HFFc6 (cell line): ENCODE measurements at regions not wholly inside any gene's neighbourhood (a gene's known extent, or its start where the extent isn't known, plus 50 kb on each side); places are given as distances from the start of the nearest gene placed in this dataset.

ENCODE experiments used
- DNase-seq: peaks from one replicate; pipeline ENCODE4 v3.0.0-alpha.2; 2018
- H3K27ac Mint-ChIP-seq: 2 replicates; pipeline ENCODE4 v1.8.0; 2020; ENCODE audit warnings: mild to moderate bottlenecking, mixed read lengths
- H3K27me3 Mint-ChIP-seq: 2 replicates; pipeline ENCODE4 v1.8.0; 2021; ENCODE audit warnings: mild to moderate bottlenecking, moderate library complexity, mixed read lengths; ENCODE audit not compliant: insufficient read depth
- H3K36me3 Mint-ChIP-seq: 2 replicates; pipeline ENCODE4 v1.8.0; 2021; ENCODE audit warnings: low read depth, mixed read lengths
- H3K4me1 Mint-ChIP-seq: 2 replicates; pipeline ENCODE4 v1.8.0; 2020; ENCODE audit warnings: low read depth, mixed read lengths
- H3K4me3 Mint-ChIP-seq: 2 replicates; pipeline ENCODE4 v1.8.0; 2020; ENCODE audit warnings: mild to moderate bottlenecking, moderate library complexity, mixed read lengths
- H3K9me3 Mint-ChIP-seq: 2 replicates; pipeline ENCODE4 v1.8.0; 2020; ENCODE audit warnings: mild to moderate bottlenecking, mixed read lengths
- TF ChIP-seq, protein P1 (sequence below): fragments of 200-600 bp; sonication (generic); IDR thresholded peaks from 2 replicates; pipeline ENCODE4 v1.5.0; 2021; ENCODE audit warnings: antibody characterized with exemption, mild to moderate bottlenecking

DNA sequence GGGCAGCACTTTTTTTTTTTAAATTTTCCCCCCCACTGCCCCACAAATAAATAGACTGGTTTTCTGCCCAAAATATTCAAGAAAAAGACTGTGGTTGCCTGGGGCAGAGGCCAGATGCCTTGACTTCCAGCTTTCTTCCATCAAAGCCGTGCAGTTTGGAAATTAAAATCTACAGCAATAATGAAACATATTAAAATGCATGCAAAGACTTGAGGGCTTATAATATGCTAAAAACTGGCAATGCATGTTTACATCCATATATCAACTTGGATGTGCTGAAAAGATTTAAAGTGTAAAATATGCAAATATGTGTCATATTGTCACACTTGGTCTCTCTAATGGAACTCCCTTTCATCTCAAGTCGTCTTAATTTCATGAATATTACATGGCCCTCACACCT is 2036.2 kb upstream of the PIK3C3 start:
- no peak overlapping the region for H3K27ac Mint-ChIP-seq
- no peaks in the 10 kb centered on the region for H3K4me1 Mint-ChIP-seq
- no peaks in the 10 kb centered on the region for H3K36me3 Mint-ChIP-seq
- peaks cover 2% of the 10 kb centered on the region; the same call in 1 of the 2 replicates for H3K9me3 Mint-ChIP-seq
- H3K27me3 Mint-ChIP-seq, result no peaks in the 10 kb centered on the region
- no peak for DNase-seq
- H3K4me3 Mint-ChIP-seq, result no peak overlapping the region
- TF ChIP-seq, protein P1, sequence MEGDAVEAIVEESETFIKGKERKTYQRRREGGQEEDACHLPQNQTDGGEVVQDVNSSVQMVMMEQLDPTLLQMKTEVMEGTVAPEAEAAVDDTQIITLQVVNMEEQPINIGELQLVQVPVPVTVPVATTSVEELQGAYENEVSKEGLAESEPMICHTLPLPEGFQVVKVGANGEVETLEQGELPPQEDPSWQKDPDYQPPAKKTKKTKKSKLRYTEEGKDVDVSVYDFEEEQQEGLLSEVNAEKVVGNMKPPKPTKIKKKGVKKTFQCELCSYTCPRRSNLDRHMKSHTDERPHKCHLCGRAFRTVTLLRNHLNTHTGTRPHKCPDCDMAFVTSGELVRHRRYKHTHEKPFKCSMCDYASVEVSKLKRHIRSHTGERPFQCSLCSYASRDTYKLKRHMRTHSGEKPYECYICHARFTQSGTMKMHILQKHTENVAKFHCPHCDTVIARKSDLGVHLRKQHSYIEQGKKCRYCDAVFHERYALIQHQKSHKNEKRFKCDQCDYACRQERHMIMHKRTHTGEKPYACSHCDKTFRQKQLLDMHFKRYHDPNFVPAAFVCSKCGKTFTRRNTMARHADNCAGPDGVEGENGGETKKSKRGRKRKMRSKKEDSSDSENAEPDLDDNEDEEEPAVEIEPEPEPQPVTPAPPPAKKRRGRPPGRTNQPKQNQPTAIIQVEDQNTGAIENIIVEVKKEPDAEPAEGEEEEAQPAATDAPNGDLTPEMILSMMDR, result no peak

DNA sequence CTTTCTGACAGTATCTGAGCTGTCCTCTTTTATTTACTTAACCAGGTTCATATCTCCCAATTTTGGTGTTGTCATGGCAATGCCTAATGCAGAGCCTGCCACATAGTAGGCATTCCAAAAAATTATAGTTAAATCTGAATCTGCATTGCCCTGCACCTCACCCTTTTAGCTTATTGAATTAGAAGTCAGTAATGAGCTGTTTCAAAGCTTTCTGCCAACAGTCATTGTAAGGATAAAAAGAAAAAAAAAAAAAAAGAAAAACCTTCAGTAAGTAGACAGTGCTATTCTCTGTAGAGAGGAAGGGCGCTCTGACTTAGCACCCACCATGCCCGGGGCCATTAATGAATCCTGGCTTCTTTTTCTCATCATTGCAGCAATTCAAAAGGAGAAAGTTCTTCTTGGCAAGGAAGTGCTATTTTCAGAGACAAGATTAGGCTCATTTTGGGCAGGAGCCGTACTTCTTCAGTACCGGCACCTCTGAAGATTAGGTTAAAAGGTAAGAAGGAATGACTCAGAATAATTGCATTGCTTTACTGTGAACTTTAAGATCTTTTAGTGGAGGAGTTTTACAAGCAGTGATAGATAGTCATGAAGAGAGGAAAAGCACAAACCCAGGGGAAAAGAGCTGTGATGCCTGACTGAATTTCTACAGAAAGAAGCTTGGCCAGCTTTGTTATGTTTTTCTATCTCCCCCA is 2041.2 kb upstream of the PIK3C3 start:
- H3K36me3 Mint-ChIP-seq, result no peaks in the 10 kb centered on the region
- TF ChIP-seq, protein P1, result no peak
- H3K4me1 Mint-ChIP-seq, result no peaks in the 10 kb centered on the region
- no peak for DNase-seq
- no peak overlapping the region for H3K27ac Mint-ChIP-seq
- no peaks in the 10 kb centered on the region for H3K27me3 Mint-ChIP-seq
- H3K4me3 Mint-ChIP-seq, result no peak overlapping the region
- peaks cover 4% of the 10 kb centered on the region for H3K9me3 Mint-ChIP-seq

DNA sequence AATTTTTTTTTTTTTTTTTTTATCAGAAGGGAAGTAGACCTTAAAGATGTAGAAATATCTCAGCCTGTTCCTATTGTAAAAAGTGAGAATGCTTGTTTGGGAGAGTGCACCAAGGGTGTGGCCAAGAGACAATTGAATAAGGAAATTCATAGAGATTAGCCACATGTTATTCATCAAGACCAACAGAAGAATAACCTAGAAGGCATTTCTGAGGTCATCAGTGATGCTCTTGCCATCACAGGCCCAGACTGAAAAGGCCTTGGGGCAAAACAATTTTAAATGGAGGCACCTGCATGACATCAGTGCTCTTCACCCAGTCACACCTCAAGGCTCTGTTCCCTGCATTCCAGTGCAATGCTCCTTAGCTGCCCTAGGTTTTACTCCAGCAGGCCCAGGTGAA is 2043.3 kb upstream of the PIK3C3 start:
- DNase-seq, result no peak
- TF ChIP-seq, protein P1, result no peak
- peaks cover 4% of the 10 kb centered on the region for H3K9me3 Mint-ChIP-seq
- H3K27ac Mint-ChIP-seq, result no peak overlapping the region
- peaks cover 2% of the 10 kb centered on the region; the same call in 1 of the 2 replicates for H3K27me3 Mint-ChIP-seq
- no peaks in the 10 kb centered on the region for H3K4me1 Mint-ChIP-seq
- H3K36me3 Mint-ChIP-seq, result no peaks in the 10 kb centered on the region
- H3K4me3 Mint-ChIP-seq, result no peak overlapping the region

DNA sequence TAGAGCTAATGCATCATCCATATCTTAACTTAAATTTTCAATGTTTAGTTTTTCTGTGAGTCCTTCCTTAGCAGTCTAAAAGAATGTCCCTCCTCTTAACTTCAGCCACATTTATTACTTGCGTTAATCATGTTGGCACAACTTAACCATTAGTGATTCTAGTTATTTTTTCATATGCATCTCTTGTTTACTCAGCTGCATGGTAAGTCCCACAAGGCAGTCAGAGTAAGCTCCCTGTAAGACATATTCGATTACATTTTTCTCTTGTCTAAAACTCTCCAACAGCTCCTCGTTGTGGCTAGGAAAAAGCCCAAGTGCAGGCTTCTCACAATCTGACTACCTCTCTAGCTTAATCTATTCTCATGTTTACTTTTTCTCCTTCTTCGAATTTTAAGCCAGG is 2045.3 kb upstream of the PIK3C3 start:
- DNase-seq, result no peak
- Mint-ChIP-seq H3K27ac (no peak overlapping the region), H3K4me1 (no peaks in the 10 kb centered on the region), H3K36me3 (no peaks in the 10 kb centered on the region), H3K9me3 (peaks cover 4% of the 10 kb centered on the region), H3K27me3 (peaks cover 2% of the 10 kb centered on the region; the same call in 1 of the 2 replicates), H3K4me3 (no peak overlapping the region)
- TF ChIP-seq, protein P1, result no peak

DNA sequence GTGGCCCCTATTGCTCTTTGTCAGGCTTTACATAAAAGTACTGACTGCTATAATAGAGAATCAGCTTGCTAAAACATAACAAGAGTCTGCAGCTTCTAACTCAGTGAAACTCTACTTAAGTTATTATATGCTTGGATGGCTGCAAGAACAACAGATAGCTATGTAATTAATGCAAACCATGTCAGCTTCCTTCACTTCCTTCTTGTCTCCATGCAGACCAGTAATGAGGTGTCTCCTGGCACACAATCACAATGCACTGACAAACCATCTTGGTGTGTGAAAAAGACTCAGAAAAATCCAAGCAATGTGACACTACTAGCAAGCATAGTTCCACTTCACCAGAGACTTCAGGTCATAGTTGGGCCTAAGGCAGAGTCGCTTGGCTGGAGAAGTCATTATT is 2068.9 kb upstream of the PIK3C3 start:
- Mint-ChIP-seq H3K9me3 (no peaks in the 10 kb centered on the region; the same call in 1 of the 2 replicates), H3K27ac (no peak overlapping the region), H3K4me3 (no peak overlapping the region), H3K4me1 (no peaks in the 10 kb centered on the region), H3K27me3 (no peaks in the 10 kb centered on the region), H3K36me3 (no peaks in the 10 kb centered on the region)
- DNase-seq, result no peak
- TF ChIP-seq, protein P1, result no peak
